HCT116 (cell line): ENCODE measurements at regions not wholly inside any gene's neighbourhood (a gene's known extent, or its start where the extent isn't known, plus 50 kb on each side); places are given as distances from the start of the nearest gene placed in this dataset.

Experiments
- ATAC-seq: fragments of 200-7000 bp; cut with Tn5 transposase; 2 replicates; pipeline ENCODE4 v1.9.1; 2020; ENCODE audit warnings: mild to moderate bottlenecking, moderate library complexity
- BruUV-seq: library from RNA; stranded (reverse); fragments of 400-500 nt; replicated peaks from 2 replicates; lab custom pipeline; 2021; lab: Mats Ljungman, UMichigan
- CTCF ChIA-PET: fragments of 300-600 bp; sonication (Branson Sonifier 250); formaldehyde crosslinking; loops from one replicate; lab custom pipeline; 2021; ENCODE audit warnings: antibody characterized with exemption; lab: Charles Lee
- POLR2A ChIA-PET: fragments of 300-600, 350-600 bp; sonication (Branson Sonifier 250); formaldehyde crosslinking; loops from one replicate; lab custom pipeline; 2021; ENCODE audit warnings: antibody characterized with exemption; lab: Charles Lee
- RAD21 ChIA-PET, 2 experiments: fragments of 300-600 bp; sonication (Branson Sonifier 250); formaldehyde crosslinking; loops; one replicate each; lab custom pipeline; 2023; ENCODE audit warnings: low total read pairs in 2 of 2; ENCODE audit not compliant: uncharacterized antibody in 2 of 2, unreplicated experiment in 2 of 2, low non-redundant PET in 1 of 2; lab: Charles Lee
- DNase-seq: peaks from one replicate; pipeline ENCODE4 v3.0.0-alpha.2; 2010; ENCODE audit warnings: low read depth, low spot score
- H2AFZ ChIP-seq: fragments of 200-600 bp; shearing (Covaris generic), sonication (generic); 2 replicates; pipeline ENCODE4 v1.6.1; 2017; ENCODE audit warnings: low read depth, mixed run types, mixed read lengths, antibody characterized with exemption, low read length; ENCODE audit not compliant: poor library complexity, severe bottlenecking
- H3K27ac ChIP-seq: 2 replicates; pipeline ENCODE4 v1.5.1; 2012; ENCODE audit warnings: low read depth, low read length
- H3K27me3 ChIP-seq: fragments of 200-600 bp; sonication (generic); 2 replicates; pipeline ENCODE4 v1.6.1; 2016; ENCODE audit warnings: mixed run types, low read length, mixed read lengths; ENCODE audit not compliant: insufficient read depth
- H3K36me3 ChIP-seq, 2 experiments: fragments of 200-500 bp in 1 of 2; fragments of 200-600 bp in 1 of 2; sonication (Bioruptor generic) in 1 of 2; sonication (generic) in 1 of 2; 2 replicates each; pipeline versions ENCODE4 v1.5.1 to v1.6.1; 2014 to 2016; ENCODE audit warnings: low read length in 2 of 2, inconsistent platforms in 1 of 2, mixed read lengths in 1 of 2, mixed run types in 1 of 2; ENCODE audit not compliant: insufficient read depth in 2 of 2, control insufficient read depth in 1 of 2
- H3K4me1 ChIP-seq, 2 experiments: fragments of 200-600 bp in 1 of 2; sonication (generic) in 1 of 2; 2 replicates each; pipeline versions ENCODE4 v1.5.1 to v1.6.1; 2012 to 2017; ENCODE audit warnings: low read length in 2 of 2, inconsistent platforms in 1 of 2, mild to moderate bottlenecking in 1 of 2, mixed read lengths in 1 of 2, mixed run types in 1 of 2, moderate library complexity in 1 of 2; ENCODE audit not compliant: insufficient read depth in 2 of 2, control insufficient read depth in 1 of 2
- H3K4me2 ChIP-seq: fragments of 200-600 bp; sonication (generic); 2 replicates; pipeline ENCODE4 v1.6.1; 2017; ENCODE audit warnings: mixed run types, low read length, mixed read lengths
- H3K4me3 ChIP-seq, 2 experiments: fragments of 200-600 bp in 1 of 2; sonication (generic) in 1 of 2; replicated peaks in 1 of 2; 2 replicates each; pipeline ENCODE4 v1.5.1; 2011 to 2016; ENCODE audit warnings: low read length in 2 of 2, control low read depth in 1 of 2, low read depth in 1 of 2, mild to moderate bottlenecking in 1 of 2, mixed read lengths in 1 of 2, mixed run types in 1 of 2
- H3K79me2 ChIP-seq: fragments of 200-600 bp; sonication (generic); 2 replicates; pipeline ENCODE4 v1.6.1; 2017; ENCODE audit warnings: mild to moderate bottlenecking, mixed run types, low read length, moderate library complexity, mixed read lengths; ENCODE audit not compliant: insufficient read depth
- H3K9ac ChIP-seq: fragments of 200-600 bp; sonication (generic); 2 replicates; pipeline ENCODE4 v1.6.1; 2016; ENCODE audit warnings: low read length, mixed read lengths
- H3K9me2 ChIP-seq: fragments of 200-600 bp; sonication (generic), shearing (Covaris generic); 2 replicates; pipeline ENCODE4 v1.6.1; 2017; ENCODE audit warnings: mixed run types, mild to moderate bottlenecking, moderate library complexity; ENCODE audit not compliant: insufficient read depth
- H3K9me3 ChIP-seq, 2 experiments: fragments of 200-500 bp in 1 of 2; fragments of 200-600 bp in 1 of 2; sonication (Bioruptor generic) in 1 of 2; sonication (generic) in 1 of 2; 2 replicates each; pipeline ENCODE4 v1.6.1; 2014 to 2017; ENCODE audit warnings: low read length in 2 of 2, mixed read lengths in 2 of 2, inconsistent platforms in 1 of 2, low read depth in 1 of 2, mild to moderate bottlenecking in 1 of 2, mixed run types in 1 of 2, moderate library complexity in 1 of 2; ENCODE audit not compliant: control insufficient read depth in 1 of 2, insufficient read depth in 1 of 2
- H4K20me1 ChIP-seq: fragments of 200-600 bp; sonication (generic), shearing (Covaris generic); 2 replicates; pipeline ENCODE4 v1.6.1; 2017; ENCODE audit warnings: mixed run types, mild to moderate bottlenecking, moderate library complexity; ENCODE audit not compliant: insufficient read depth
- CEBPB ChIP-seq: IDR thresholded peaks from 2 replicates; pipeline ENCODE4 v1.6.1; 2012; ENCODE audit warnings: low read depth
- EGR1 ChIP-seq: IDR thresholded peaks from 2 replicates; pipeline ENCODE4 v1.6.1; 2012; ENCODE audit warnings: low read depth
- ELF1 ChIP-seq: IDR thresholded peaks from 2 replicates; pipeline ENCODE4 v1.6.1; 2012; ENCODE audit warnings: low read depth, borderline replicate concordance
- EZH2 ChIP-seq: fragments of 200-600 bp; sonication (generic); IDR thresholded peaks from 2 replicates; pipeline ENCODE4 v1.6.1; 2017; ENCODE audit warnings: antibody characterized with exemption, mixed run types
- EZH2phosphoT487 ChIP-seq: fragments of 200-600 bp; IDR thresholded peaks from 2 replicates; pipeline ENCODE4 v1.6.1; 2018; ENCODE audit warnings: antibody characterized with exemption, borderline replicate concordance
- FOSL1 ChIP-seq: IDR thresholded peaks from 2 replicates; pipeline ENCODE4 v1.6.1; 2012; ENCODE audit warnings: low read depth
- RAD21 ChIP-seq: IDR thresholded peaks from 2 replicates; pipeline ENCODE4 v1.6.1; 2012; ENCODE audit warnings: low read depth, mild to moderate bottlenecking
- SRF ChIP-seq: IDR thresholded peaks from 2 replicates; pipeline ENCODE4 v1.6.1; 2012; ENCODE audit warnings: low read depth
- YY1 ChIP-seq: IDR thresholded peaks from 2 replicates; pipeline ENCODE4 v1.6.1; 2011; ENCODE audit warnings: low read length, low read depth, moderate library complexity, mild to moderate bottlenecking; ENCODE audit not compliant: insufficient replicate concordance; ENCODE audit errors: extremely low read depth
- ZNF274 ChIP-seq: fragments of 200-500 bp; sonication (Bioruptor generic); IDR thresholded peaks from 2 replicates; pipeline ENCODE4 v1.6.1; 2014; ENCODE audit warnings: mild to moderate bottlenecking, low read depth, low read length, inconsistent platforms
- intact Hi-C: fragments of 100-400 bp; cut with micrococcal nuclease; formaldehyde crosslinking; loops from 2 replicates; pipeline ENCODE4 v1.10.0; 2022
- TF ChIP-seq, protein P1 (sequence below), 3 experiments: fragments of 200-600 bp in 1 of 3; sonication (generic) in 1 of 3; IDR thresholded peaks in 2 of 3; conservative IDR thresholded peaks in 1 of 3; 2 replicates each; pipeline ENCODE4 v1.5.1; 2012 to 2017; ENCODE audit warnings: low read depth in 2 of 3, low read length in 2 of 3, antibody characterized with exemption in 1 of 3, borderline replicate concordance in 1 of 3, control low read depth in 1 of 3, mild to moderate bottlenecking in 1 of 3, mixed read lengths in 1 of 3, mixed run types in 1 of 3, moderate library complexity in 1 of 3; ENCODE audit not compliant: insufficient read depth in 1 of 3
- TF ChIP-seq, protein P2 (sequence below): IDR thresholded peaks from 2 replicates; pipeline ENCODE4 v1.6.1; 2012
- TF ChIP-seq, protein P3 (sequence below): IDR thresholded peaks from 2 replicates; pipeline ENCODE4 v1.6.1; 2011; ENCODE audit warnings: mild to moderate bottlenecking, low read length, moderate library complexity; ENCODE audit not compliant: insufficient replicate concordance; ENCODE audit errors: extremely low read depth
- TF ChIP-seq, protein P4 (sequence below): IDR thresholded peaks from 2 replicates; pipeline ENCODE4 v1.6.1; 2012

DNA sequence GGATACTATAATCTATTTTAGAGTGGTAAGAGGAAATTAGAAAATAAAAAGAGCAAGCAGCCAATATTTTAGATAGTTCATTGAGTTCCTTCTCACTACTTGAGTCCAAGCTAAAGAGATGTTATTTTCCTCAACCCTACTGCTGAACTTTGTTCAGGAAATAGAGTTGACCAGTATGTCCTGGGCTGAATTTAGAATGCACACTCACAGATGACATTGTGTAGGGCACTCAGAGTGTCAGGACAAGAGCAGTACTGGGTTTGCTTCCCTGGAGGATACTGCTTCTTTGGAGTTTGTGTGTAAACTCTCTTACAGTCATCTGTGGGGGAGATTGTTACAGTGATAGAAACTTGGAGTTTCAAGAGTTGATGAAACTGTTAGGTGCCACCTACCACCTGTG is 80.0 kb upstream of the AGBL1 start:
- H3K36me3 ChIP-seq: no peaks in the 10 kb centered on the region
- DNase-seq: no peak
- no peak for ATAC-seq
- no TSS peak for BruUV-seq
- H4K20me1 ChIP-seq: no peaks in the 10 kb centered on the region
- no peaks in the 10 kb centered on the region for H3K9me2 ChIP-seq
- intact Hi-C loops: no loop called here
- no peaks in the 10 kb centered on the region for H3K9me3 ChIP-seq
- no peaks in the 10 kb centered on the region for H3K4me1 ChIP-seq
- CTCF ChIA-PET: no interaction called here
- RAD21 ChIA-PET: no interaction called here
- no peak overlapping the region for H2AFZ ChIP-seq
- no peak overlapping the region for H3K9ac ChIP-seq
- H3K27ac ChIP-seq: no peak overlapping the region
- H3K4me3 ChIP-seq: no peak overlapping the region
- H3K79me2 ChIP-seq: no peaks in the 10 kb centered on the region
- no peak overlapping the region for H3K4me2 ChIP-seq
- POLR2A ChIA-PET: no interaction called here
- peaks cover 13% of the 10 kb centered on the region for H3K27me3 ChIP-seq
- TF ChIP-seq, protein P1, sequence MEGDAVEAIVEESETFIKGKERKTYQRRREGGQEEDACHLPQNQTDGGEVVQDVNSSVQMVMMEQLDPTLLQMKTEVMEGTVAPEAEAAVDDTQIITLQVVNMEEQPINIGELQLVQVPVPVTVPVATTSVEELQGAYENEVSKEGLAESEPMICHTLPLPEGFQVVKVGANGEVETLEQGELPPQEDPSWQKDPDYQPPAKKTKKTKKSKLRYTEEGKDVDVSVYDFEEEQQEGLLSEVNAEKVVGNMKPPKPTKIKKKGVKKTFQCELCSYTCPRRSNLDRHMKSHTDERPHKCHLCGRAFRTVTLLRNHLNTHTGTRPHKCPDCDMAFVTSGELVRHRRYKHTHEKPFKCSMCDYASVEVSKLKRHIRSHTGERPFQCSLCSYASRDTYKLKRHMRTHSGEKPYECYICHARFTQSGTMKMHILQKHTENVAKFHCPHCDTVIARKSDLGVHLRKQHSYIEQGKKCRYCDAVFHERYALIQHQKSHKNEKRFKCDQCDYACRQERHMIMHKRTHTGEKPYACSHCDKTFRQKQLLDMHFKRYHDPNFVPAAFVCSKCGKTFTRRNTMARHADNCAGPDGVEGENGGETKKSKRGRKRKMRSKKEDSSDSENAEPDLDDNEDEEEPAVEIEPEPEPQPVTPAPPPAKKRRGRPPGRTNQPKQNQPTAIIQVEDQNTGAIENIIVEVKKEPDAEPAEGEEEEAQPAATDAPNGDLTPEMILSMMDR (IDR thresholded peaks at IDR 0.05 in 2 of 3, conservative IDR thresholded peaks at IDR 0.05 in 1 of 3; ENCODE audit: borderline replicate concordance in 1 of 3, insufficient read depth in 1 of 3, low read depth in 2 of 3, low read length in 2 of 3): no peak
- no peak for TF ChIP-seq FOSL1
- TF ChIP-seq ELF1: no peak
- TF ChIP-seq EZH2: no peak
- no peak for TF ChIP-seq ZNF274
- no peak for TF ChIP-seq SRF
- no peak for TF ChIP-seq RAD21
- TF ChIP-seq, protein P2, sequence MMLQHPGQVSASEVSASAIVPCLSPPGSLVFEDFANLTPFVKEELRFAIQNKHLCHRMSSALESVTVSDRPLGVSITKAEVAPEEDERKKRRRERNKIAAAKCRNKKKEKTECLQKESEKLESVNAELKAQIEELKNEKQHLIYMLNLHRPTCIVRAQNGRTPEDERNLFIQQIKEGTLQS: no peak
- TF ChIP-seq, protein P3, sequence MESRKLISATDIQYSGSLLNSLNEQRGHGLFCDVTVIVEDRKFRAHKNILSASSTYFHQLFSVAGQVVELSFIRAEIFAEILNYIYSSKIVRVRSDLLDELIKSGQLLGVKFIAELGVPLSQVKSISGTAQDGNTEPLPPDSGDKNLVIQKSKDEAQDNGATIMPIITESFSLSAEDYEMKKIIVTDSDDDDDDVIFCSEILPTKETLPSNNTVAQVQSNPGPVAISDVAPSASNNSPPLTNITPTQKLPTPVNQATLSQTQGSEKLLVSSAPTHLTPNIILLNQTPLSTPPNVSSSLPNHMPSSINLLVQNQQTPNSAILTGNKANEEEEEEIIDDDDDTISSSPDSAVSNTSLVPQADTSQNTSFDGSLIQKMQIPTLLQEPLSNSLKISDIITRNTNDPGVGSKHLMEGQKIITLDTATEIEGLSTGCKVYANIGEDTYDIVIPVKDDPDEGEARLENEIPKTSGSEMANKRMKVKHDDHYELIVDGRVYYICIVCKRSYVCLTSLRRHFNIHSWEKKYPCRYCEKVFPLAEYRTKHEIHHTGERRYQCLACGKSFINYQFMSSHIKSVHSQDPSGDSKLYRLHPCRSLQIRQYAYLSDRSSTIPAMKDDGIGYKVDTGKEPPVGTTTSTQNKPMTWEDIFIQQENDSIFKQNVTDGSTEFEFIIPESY: no peak
- no peak for TF ChIP-seq EZH2phosphoT487
- no peak for TF ChIP-seq YY1
- TF ChIP-seq, protein P4, sequence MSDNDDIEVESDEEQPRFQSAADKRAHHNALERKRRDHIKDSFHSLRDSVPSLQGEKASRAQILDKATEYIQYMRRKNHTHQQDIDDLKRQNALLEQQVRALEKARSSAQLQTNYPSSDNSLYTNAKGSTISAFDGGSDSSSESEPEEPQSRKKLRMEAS: no peak
- TF ChIP-seq EGR1: no peak
- TF ChIP-seq CEBPB: no peak
